ENCODE measurements at regions not wholly inside any gene's neighbourhood (a gene's known extent, or its start where the extent isn't known, plus 50 kb on each side); places are given as distances from the start of the nearest gene placed in this dataset.

- TF ChIP-seq CBX8 (IDR thresholded peaks at IDR 0.05; ENCODE audit: borderline replicate concordance, low read depth, low read length) (no peak), FOSL1 (IDR thresholded peaks at IDR 0.05; ENCODE audit: insufficient read depth, low read depth, low read length) (no peak), NRF1 (IDR thresholded peaks at IDR 0.05; ENCODE audit: low read depth, low read length) (no peak), GABPA (IDR thresholded peaks at IDR 0.05; ENCODE audit: borderline replicate concordance, insufficient read depth, low read length) (no peak), ATF2 (IDR thresholded peaks at IDR 0.05; ENCODE audit: low read length) (no peak), USF2 (IDR thresholded peaks at IDR 0.05; ENCODE audit: low read length) (no peak), SUZ12 (IDR thresholded peaks at IDR 0.05; ENCODE audit: low read length) (no peak), SP4 (IDR thresholded peaks at IDR 0.05; ENCODE audit: low read length) (no peak)
Observed at GRCh38 chr2:71879509-71880184, 268.0 kb downstream of the CYP26B1 start (continued).
